Hematopoietic multipotent progenitor cell treated with erythropoietin and hydrocortisone succinate and interleukin-3 and kit ligand, for 6 days (in vitro differentiated cells): ENCODE measurements at regions not wholly inside any gene's neighbourhood (a gene's known extent, or its start where the extent isn't known, plus 50 kb on each side); places are given as distances from the start of the nearest gene placed in this dataset.

Source experiments
- DNase-seq: peaks from one replicate; pipeline ENCODE4 v3.0.0-alpha.2; 2015

- no peak for DNase-seq
These were observed 272.2 kb upstream of the DAB1 start for GRCh38 chr1:57696043-57696442.

GRCh38 chr1:57686306-57686705 is 262.4 kb upstream of the DAB1 start:
- DNase-seq = no peak

- DNase-seq = no peak
These were observed 259.4 kb upstream of the DAB1 start for GRCh38 chr1:57683037-57683942.

- DNase-seq = no peak
These were observed 254.3 kb upstream of the DAB1 start for GRCh38 chr1:57678138-57678537.

- DNase-seq = no peak
These were observed 251.9 kb upstream of the DAB1 start for GRCh38 chr1:57675776-57676175.

- DNase-seq = no peak
These were observed 250.9 kb upstream of the DAB1 start for GRCh38 chr1:57674801-57675200.

- DNase-seq = no peak
These were observed 248.7 kb upstream of the DAB1 start for GRCh38 chr1:57672346-57673140.

- DNase-seq = no peak
These were observed 247.9 kb upstream of the DAB1 start for GRCh38 chr1:57671750-57672149.

- no peak for DNase-seq
These were observed 235.9 kb upstream of the DAB1 start for GRCh38 chr1:57659804-57660203.

GRCh38 chr1:57655161-57655560 is 231.3 kb upstream of the DAB1 start:
- DNase-seq = no peak

- DNase-seq = no peak
These were observed 220.8 kb upstream of the DAB1 start for GRCh38 chr1:57644667-57645066.

GRCh38 chr1:57638239-57638638 is 214.4 kb upstream of the DAB1 start:
- no peak for DNase-seq

- no peak for DNase-seq
These were observed 213.3 kb upstream of the DAB1 start for GRCh38 chr1:57637155-57637554.

- no peak for DNase-seq
These were observed 210.0 kb upstream of the DAB1 start for GRCh38 chr1:57633881-57634280.

GRCh38 chr1:57633056-57633455 is 209.2 kb upstream of the DAB1 start:
- no peak for DNase-seq

GRCh38 chr1:57632401-57632800 is 208.5 kb upstream of the DAB1 start:
- DNase-seq = no peak

- DNase-seq = no peak
These were observed 203.8 kb upstream of the DAB1 start for GRCh38 chr1:57627612-57628011.

- DNase-seq = no peak
These were observed 200.1 kb upstream of the DAB1 start for GRCh38 chr1:57623791-57624538.

- no peak for DNase-seq
These were observed 199.4 kb upstream of the DAB1 start for GRCh38 chr1:57623039-57623790.

GRCh38 chr1:57621776-57622175 is 197.9 kb upstream of the DAB1 start:
- DNase-seq = no peak

- DNase-seq = no peak
These were observed 196.7 kb upstream of the DAB1 start for GRCh38 chr1:57620605-57621004.

GRCh38 chr1:57616921-57617320 is 193.1 kb upstream of the DAB1 start:
- no peak for DNase-seq

- DNase-seq = no peak
These were observed 192.1 kb upstream of the DAB1 start for GRCh38 chr1:57615956-57616355.
